GM23338 (cell line): ENCODE measurements at regions not wholly inside any gene's neighbourhood (a gene's known extent, or its start where the extent isn't known, plus 50 kb on each side); places are given as distances from the start of the nearest gene placed in this dataset.

Experiments used
- CREB1 ChIP-seq: fragments of 250-450 bp; sonication (Bioruptor Pico); IDR thresholded peaks from 2 replicates; pipeline ENCODE4 v1.5.0; 2020; ENCODE audit warnings: low read depth, mild to moderate bottlenecking, moderate library complexity
- CTCF ChIP-seq, 2 experiments: fragments of 200-600 bp in 1 of 2; sonication (generic) in 1 of 2; conservative IDR thresholded peaks; 2 replicates each; pipeline versions ENCODE4 v1.5.1 to v1.6.1; 2016 to 2017; ENCODE audit warnings: antibody characterized with exemption in 2 of 2, low read depth in 2 of 2, mild to moderate bottlenecking in 2 of 2, moderate library complexity in 1 of 2
- EZH2 ChIP-seq: fragments of 200-600 bp; sonication (generic); IDR thresholded peaks from one replicate; pipeline ENCODE4 v1.8.0; 2017; ENCODE audit warnings: antibody characterized with exemption, mild to moderate bottlenecking, low read depth; ENCODE audit not compliant: unreplicated experiment
- POLR2AphosphoS5 ChIP-seq: IDR thresholded peaks from 2 replicates; pipeline ENCODE4 v1.6.1; 2016; ENCODE audit warnings: antibody characterized with exemption, low read depth
- REST ChIP-seq: IDR thresholded peaks from one replicate; pipeline ENCODE4 v1.6.1; 2018; ENCODE audit warnings: antibody characterized with exemption; ENCODE audit not compliant: unreplicated experiment

GRCh38 chr1:57820356-57821095 lies 396.7 kb upstream of the DAB1 start:
- TF ChIP-seq CTCF (conservative IDR thresholded peaks at IDR 0.05; ENCODE audit: low read depth in 2 of 2) (no peak), CREB1 (CRISPR knock-in tag) (no peak), REST (no peak), POLR2AphosphoS5 (no peak), EZH2 (no peak)
